G401.6 (cell line): ENCODE measurements at regions not wholly inside any gene's neighbourhood (a gene's known extent, or its start where the extent isn't known, plus 50 kb on each side); places are given as distances from the start of the nearest gene placed in this dataset.

Experiments used
- FAIRE-seq: peaks from 2 replicates; lab custom pipeline; 2012; peaks lifted over from hg19 to GRCh38; lab: Jason Lieb, UNC

GRCh38 chr21:16834791-16835190 lies 678.1 kb upstream of the CXADR start:
- FAIRE-seq: no peak

- FAIRE-seq: no peak
Observed at GRCh38 chr21:16837321-16837720, 675.5 kb upstream of the CXADR start.

DNA sequence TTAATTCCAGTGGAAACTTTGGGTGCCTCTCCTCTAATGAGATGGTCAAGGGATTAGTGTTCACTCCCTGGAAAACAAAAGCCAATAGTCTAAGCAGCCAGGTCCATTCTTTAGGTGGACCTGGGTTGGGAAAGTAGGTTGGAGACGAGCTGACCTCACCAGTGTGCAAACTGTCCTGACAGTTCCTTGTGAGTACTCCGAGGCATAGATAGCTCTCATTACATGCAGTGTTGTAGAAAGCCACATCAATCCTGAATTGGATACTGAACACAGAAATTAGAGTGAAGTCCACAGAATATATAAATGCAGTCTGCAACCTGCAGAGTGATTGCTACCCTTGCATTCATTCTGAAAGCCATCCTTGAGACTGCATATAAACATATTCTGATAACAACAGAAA lies 675.1 kb upstream of the CXADR start:
- no peak for FAIRE-seq

- no peak for FAIRE-seq
Observed at GRCh38 chr21:16838331-16838730, 674.5 kb upstream of the CXADR start.

- no peak for FAIRE-seq
Observed at GRCh38 chr21:16840538-16840937, 672.3 kb upstream of the CXADR start.

GRCh38 chr21:16841975-16842695 lies 670.7 kb upstream of the CXADR start:
- FAIRE-seq: no peak

DNA sequence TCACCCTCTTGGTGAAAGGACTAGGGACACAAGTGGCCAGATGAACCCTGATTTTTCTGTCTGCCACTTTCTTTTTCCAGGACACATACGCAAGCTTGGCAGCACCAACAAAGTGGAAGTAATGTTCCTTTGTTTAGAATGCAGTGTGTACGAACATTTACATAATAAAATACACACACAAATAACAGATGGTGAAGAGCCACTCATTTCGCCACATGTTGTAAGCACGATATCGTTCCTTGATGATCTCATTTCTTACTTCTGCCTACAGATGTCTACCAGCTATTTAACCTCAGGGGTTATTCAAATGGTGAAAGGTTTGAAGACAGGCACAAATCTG lies 670.2 kb upstream of the CXADR start:
- FAIRE-seq: no peak

DNA sequence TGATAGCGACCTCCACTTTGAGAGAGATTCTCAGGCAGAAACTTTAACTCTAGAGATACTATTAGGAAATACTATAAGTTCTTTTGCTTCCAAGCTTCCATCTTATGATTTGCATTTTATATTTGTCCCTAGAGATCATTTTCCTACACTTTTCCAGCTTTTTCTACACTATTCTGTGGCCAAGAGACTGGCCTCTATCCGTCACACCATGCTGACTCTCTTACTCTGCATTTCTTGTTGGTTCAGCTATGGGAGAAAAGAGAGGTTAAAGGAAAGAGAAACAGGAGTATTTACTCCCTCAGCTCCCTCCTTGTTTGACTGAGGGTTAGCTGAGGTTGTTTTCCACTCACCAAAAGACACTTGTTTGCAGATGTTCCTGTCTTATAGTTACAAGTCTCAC lies 665.6 kb upstream of the CXADR start:
- FAIRE-seq: no peak

- no peak for FAIRE-seq
Observed at GRCh38 chr21:16851054-16851453, 661.8 kb upstream of the CXADR start.

DNA sequence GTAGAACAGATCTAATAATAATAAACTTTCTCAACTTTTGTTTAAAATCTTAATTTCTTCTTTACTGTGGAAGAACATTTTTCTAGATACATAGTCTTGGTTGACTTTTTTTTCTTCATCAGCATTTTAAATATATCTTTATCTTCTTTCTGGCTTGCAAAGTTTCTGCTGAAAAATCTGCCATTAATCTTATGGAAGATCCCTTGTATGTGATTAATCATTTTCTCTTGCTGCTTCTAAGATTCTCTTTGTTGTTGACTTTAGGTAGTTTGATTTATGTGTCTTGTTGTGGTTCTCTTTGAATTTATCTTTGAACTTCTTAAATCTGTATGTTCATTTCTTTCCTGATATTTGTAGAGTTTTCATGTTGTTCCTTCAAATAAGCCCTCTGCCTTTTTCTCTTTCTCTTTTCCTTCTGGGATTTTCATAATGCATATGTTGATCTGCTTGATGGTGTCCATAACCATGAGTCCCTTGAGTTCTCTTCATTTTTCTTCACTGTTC lies 657.6 kb upstream of the CXADR start:
- no peak for FAIRE-seq

- no peak for FAIRE-seq
Observed at GRCh38 chr21:16863362-16863905, 649.4 kb upstream of the CXADR start.

- FAIRE-seq: no peak
Observed at GRCh38 chr21:16863908-16864307, 648.9 kb upstream of the CXADR start.

GRCh38 chr21:16865632-16866031 lies 647.2 kb upstream of the CXADR start:
- no peak for FAIRE-seq

DNA sequence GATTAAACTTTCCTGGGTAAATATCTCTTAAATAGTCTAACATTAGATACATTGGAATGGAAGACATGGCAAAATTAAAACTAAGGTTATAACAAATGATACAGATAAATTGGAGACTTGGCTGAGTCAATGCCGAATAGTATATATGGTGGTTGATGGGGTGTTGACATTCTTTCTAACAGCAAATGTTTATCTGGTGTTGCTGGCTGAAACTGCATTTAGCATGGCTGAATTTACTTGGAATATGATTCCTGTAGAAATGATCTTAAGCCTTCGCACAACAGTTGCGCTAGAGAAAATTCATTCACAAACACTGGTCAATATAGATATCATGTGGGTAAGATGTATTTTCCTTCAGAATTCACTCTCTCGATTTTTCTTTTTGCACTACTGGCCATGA lies 646.0 kb upstream of the CXADR start:
- FAIRE-seq: no peak

- no peak for FAIRE-seq
Observed at GRCh38 chr21:16870103-16870502, 642.7 kb upstream of the CXADR start.

DNA sequence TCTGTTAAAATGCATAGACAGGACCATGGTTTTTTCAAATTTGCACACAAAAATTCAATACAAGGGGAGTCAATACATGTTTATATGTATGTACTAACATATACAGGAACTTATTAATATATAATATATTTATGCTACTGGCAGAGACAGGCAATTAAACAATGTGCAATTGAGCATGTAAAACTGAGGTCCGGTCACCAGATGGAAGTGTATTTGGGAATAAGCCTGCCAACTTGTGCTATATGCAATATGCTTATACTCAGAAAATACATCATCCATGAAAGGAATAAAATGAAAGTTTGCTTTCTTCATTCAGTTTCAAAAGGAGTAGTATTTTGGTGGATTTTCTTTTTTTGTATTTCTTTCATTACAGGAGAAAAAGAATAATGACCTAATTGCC lies 640.2 kb upstream of the CXADR start:
- FAIRE-seq: no peak

- no peak for FAIRE-seq
Observed at GRCh38 chr21:16873176-16873575, 639.7 kb upstream of the CXADR start.

DNA sequence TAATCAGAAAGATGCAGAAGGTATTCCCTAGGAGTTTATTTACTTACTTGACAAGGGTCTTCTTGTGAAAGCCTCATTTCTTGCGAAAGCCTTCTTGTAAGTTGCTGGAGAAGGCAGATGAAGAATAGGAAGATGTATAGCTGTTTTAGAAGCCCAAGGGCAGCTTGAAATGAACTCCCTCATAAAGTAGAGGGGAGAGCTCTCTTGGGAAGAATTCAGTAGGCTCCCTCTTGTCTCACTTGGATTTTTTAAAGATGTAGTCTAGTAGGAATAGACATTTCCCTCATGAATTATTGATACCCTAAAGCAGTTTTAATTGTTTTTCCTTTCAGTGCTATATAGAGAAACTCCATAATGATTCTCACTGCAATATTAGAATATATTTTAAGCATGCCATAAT lies 639.2 kb upstream of the CXADR start:
- no peak for FAIRE-seq

- no peak for FAIRE-seq
Observed at GRCh38 chr21:16879479-16879878, 633.4 kb upstream of the CXADR start.

GRCh38 chr21:16891821-16892220 lies 621.0 kb upstream of the CXADR start:
- FAIRE-seq: no peak

GRCh38 chr21:16900685-16901084 lies 612.2 kb upstream of the CXADR start:
- no peak for FAIRE-seq

GRCh38 chr21:16908077-16908476 lies 604.8 kb upstream of the CXADR start:
- no peak for FAIRE-seq

GRCh38 chr21:16910435-16911165 lies 602.2 kb upstream of the CXADR start:
- FAIRE-seq: no peak

DNA sequence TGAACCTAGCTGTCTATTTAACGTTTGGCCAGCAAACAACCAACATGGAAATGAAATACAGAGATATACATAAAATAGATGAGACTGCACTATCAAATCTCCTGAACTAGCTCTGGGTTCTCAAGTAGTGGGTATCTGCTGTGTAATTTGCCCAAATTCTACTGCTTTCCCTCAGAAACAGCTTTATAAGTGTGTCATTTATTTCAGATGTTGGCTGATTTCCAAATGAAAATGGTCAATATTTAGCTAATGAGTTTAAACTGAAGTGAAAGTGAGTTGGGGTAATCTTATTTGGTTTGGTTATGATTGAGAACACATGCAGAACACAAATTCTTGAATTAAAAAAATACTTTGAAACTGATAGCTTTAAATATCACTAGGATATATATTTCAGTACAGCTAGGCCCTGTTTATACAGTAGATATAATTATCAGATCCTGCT lies 601.7 kb upstream of the CXADR start:
- no peak for FAIRE-seq
